GM21423 (cell line): ENCODE measurements at regions not wholly inside any gene's neighbourhood (a gene's known extent, or its start where the extent isn't known, plus 50 kb on each side); places are given as distances from the start of the nearest gene placed in this dataset.

ENCODE experiments used
- ATAC-seq: cut with Tn5 transposase; IDR thresholded peaks from one replicate; pipeline ENCODE4 v1.9.1; 2021; ENCODE audit warnings: mild to moderate bottlenecking, moderate library complexity; ENCODE audit not compliant: unreplicated experiment

DNA sequence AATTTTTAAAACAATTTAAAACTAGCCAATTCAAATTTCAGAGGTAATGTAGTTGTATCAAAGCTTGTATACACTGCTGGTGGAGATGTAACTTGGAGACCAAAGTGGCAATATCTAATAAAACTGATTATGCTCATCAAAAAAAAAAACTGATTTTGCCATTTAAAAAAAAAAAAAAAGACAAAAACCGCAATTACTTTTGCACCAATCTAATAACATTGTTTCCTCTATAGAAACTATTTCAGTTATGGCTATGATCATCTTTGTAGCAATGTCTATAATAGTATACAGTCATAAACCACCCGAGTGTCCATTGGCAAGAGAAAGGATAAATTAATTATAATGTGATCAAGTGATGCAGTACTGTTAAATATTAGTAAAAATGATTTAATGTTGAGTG is 149.3 kb upstream of the SEMA6D start:
- no peak for ATAC-seq

DNA sequence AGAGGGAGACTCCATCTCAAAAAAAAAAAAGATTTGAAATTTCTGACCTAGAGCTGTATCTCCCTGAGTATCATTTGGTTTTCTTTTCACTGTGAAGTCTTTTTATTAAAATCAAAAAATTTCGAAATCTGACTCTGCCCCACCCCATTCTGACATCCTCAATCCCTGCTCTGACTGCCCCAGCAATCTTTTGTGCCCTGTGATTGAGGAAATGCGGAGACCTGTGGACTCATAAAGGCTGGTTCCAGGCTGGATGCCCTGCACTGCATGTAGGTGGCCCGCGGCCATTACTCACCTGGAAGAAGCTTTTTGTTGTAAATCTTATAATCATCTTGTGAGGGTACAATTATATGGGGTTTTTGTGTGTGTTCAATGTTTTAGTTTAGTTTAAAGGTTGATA is 147.3 kb upstream of the SEMA6D start:
- no peak for ATAC-seq

DNA sequence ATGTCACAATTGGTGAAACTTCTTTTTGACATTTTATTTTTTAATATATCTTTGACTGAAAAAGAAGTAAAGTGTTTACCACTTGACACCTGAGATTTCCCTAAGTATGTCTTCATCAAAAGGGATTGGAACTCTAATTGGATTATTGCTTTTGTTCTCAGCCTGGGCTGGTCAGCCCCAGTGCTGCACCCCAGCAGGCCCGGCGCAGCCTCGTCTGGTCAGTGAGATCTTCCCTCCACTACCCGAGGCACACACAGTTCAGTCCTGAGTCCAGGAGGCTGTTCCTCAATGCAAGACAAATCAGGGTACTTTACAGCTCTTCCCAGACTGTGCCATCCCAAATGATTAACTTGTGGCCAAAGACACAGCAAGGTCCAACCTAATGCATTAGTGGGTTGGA is 146.9 kb upstream of the SEMA6D start:
- ATAC-seq = no peak

DNA sequence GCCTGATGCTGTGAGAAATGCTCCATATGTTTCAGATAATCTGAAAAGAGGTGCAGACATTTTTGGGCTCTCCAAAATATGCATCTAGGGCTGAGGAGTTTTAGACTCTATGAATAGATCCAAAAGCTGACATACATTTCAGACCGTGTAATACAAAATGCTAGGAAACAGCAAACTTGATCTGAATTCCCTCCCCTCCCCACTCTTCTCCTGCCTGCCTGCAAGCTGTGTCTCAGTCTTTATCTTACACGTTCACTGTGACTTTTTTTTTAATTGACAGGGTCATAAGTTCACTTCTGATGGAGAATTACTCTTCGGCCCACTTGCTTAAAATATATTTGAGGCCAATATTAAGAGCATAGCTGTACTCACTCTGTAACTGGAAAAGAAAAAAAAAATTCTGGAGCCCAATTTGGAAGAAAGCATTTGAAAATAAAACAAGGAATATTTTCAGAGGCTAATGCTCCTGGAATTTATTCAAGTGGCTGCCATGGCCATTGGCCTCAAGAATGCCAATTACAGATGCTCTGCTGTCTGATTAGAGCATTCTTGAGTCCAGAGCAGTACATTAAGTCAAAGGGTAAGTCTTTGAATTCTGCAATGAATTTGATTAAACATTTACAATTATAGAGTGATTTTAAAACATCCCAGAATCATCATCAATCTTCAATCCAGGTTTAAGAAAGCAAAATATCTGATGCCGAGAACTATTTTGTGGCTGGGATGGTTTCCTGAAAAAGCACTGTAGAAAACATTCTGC is 146.2 kb upstream of the SEMA6D start:
- no peak for ATAC-seq

DNA sequence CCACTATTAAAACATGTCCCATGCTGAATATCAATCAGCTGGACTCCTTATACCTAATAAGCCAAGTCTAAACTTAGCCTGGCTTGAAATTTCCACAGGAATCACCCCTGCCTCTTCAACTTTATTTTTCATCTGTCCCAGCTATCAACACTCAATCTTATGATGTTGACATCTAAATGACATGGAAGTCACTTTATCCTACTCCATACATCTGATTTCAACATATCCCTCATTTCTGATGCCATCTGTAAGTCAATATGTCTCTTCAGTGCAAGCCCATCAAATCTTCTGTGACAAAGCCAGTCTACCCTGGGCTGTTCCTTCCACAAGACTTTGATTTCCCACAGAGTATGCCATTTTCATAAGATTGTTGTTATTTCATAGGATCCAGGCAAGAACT is 143.6 kb upstream of the SEMA6D start:
- ATAC-seq = no peak

DNA sequence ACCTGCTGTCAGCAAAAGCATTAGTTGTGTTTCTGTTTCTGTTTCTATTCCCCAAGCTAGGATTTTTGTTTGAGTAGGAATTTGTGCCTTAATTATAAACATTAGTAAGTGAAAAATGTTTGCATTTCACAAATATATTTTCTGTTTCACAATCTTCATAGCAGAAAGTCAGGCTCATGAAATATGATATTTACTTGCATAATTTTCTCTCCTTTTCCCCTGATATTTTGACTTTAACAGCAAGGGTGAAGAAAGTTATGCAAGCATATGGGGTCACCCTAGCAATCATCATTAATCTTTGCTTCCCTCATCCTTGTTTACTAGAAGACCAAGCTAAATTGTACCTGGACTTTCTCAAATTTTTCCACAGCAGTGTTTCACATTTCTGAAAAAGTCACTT is 140.3 kb upstream of the SEMA6D start:
- ATAC-seq = no peak

DNA sequence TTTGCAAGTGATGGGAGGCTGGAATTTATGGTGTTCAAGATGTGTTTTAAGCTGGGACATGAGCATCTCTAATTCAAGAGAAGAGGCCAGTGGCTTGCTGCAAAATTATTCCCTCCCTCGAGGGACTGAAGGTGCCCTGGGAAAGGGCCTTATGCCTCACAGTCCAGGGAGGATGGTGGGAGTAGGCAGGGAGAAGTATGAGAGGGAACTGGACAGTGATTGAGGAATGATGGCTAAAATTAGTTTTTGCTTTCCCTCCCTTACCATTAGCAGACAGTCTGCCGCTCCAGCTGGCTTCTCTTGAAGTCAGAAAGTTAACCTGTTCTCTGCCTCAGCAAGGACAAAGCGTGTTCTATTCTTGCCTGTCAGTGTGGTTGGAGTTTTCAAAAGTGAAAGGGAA is 139.8 kb upstream of the SEMA6D start:
- no peak for ATAC-seq

DNA sequence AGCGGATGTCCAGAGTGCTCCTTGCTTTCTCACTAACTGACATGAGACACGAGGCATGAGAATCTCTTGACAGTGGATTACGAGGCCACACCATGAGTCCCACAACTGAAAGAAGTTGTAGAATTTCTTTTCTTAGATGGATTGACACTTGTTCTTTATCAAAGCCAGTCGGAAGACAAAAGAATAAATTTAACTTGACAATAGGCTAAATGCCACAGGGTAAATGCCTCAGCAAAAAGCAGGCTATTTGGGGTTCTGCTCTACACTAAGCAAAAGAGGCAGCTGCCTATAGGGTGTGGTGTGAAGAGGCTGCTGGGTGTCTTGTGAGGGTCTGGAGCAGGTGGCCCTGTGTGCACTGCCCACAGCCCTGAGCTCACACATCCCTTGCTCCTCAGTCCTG is 135.1 kb upstream of the SEMA6D start:
- no peak for ATAC-seq

DNA sequence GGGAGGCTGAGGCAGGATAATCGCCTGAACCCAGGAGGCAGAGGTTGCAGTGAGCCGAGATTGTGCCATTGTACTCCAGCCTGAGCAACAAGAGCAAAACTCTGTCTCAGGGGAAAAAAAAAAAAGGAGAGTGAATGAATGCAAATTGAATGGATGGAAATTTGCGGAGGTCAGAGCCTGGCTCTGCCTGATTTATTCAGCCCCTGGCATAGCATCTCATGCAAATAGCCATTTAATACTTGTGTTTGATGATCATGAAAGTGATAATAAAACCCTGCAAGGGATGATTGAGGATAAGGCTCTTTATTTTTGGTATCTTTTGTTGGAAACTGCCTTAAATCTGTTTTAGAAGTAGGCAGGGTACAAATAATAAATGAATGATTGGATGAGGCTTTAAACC is 133.0 kb upstream of the SEMA6D start:
- no peak for ATAC-seq

DNA sequence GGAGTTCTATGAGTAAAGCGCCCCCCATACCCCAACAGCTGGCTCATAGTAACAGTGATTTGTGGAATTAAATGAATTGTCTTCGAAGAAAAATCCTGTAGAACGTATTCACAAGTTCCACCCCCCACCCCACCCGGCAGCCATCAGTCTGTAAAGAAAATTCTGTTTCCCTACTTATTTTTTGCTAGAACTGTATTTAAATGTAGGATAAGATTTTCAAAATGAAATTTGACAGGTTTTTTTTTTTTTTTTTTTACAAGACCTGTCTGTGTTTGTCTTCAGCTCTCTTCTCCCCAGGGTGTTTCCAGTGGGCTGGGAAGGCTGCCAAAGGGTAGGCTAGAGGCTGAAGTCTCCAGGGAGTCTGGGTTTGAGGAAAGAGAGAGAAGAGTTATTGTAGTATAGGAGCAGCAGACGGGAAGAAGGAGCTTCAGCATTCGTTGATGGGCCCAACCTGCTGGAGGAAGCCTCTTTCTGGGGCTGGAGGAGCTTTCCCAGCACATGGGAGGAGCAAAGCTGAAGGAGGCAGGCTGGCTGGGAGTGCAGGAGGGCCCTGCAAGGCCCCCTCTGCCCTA is 130.6 kb upstream of the SEMA6D start:
- no peak for ATAC-seq

DNA sequence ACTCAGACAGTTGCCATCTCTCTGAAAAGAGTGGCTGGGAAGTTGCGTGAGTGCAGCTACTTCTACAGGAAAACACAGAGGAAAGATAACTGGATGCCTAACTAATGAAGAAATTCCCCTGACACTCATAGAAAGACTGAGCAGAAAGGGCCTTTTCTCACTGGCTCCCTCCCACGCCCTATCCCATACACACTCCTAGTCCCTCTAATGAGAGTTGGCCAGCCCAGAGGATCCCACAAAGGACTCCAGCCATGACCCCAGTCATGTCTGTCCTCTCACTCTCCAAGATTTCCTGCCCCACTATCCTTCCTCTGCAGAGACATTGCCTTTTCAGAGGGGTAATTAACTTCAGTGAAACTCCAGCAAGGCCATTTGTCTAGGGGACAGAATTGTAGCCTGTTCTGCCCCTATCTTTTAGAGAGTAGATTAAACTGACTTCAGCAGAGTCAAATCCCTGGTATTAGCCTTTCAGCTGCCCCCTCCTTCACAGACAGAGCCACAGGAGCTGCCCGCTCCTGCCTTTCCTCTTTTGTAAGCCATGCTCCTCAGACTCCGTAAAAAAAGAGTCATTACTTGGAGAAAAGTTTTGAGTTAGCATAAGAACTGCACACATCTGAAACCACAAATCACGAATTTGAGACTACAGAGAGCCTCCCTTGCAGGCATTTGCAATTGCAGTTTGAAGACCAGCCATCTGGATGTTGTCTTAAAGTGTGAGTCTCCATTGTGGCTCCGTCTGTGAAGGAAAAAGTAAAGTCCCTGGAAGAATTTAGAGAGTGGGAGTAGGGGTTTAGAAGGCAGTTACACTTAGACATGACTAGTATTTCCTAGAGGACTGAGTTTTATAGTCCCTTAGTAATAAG is 129.1 kb upstream of the SEMA6D start:
- ATAC-seq = no peak

DNA sequence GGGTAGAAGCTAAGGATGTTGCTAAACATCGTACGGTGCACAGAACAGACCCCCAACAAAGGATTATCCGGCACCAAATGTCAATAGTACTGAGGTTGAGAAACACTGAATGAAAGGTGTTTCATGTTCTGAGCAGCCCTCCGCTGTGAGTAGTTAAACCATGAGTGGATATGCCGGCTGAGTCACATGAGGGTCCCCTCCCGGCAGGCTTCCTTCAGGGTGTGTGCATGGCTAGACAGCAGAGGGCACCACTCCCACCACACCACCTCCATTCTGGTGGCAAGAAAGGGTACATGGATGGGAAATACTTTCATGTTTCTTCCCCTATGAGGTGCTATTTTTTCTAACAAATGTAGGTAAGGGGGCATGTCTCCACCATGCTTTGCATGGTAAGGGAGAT is 128.3 kb upstream of the SEMA6D start:
- ATAC-seq = no peak

DNA sequence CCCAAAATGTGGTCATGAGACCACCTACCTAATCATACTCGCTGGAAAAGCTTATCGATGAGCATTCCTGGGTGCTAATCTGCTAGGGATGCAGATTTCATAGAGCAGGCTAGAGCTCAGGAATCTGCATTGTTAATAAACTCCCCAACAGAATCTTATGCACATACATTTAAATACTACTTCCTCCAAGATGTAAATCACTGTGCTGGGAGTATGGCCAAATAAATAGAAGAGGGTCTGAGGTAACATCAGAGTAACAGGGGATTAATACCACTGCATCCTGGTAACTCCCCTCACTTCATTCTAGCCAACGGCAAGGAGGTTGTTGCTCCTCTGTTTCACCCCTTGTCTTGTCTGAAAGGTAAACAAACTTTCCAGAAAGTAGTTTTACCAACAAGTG is 118.3 kb upstream of the SEMA6D start:
- no peak for ATAC-seq

DNA sequence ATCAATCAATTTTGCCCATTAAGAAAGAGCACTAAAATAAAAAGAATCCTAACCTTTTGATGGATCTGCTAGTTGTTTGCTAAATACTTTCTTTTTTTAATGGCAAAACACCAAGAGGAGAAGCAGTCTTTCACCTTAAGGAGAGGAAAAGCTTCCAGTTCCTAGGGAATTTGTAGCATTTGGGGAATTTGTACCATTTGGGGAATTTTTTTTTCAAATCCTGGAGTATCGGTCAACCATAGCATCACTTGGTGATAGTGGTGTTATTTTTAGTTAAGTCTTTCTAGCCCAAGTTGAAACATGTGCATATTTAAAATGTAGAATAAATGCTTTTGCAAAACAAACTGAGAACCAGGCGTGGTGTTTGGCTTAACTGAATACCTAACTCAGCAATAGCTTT is 117.5 kb upstream of the SEMA6D start:
- ATAC-seq = no peak

DNA sequence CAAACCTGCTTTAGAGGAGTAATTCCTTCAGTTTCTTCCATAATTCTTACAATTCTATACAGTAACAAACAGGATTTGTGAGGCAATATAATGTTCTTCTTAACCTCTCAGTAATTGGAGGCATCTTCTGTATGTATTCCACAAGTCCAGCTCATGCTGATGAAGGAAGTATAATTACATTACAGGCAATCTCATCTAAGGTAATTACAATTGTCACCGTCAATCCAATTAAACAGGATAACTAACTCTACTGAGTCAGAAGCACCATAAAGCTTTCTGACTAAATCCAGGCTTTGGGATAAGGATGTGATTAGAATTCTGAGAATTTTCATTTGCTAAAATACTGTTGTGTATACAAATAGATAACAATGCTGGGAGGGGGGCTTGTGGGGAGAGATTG is 115.2 kb upstream of the SEMA6D start:
- ATAC-seq = no peak

DNA sequence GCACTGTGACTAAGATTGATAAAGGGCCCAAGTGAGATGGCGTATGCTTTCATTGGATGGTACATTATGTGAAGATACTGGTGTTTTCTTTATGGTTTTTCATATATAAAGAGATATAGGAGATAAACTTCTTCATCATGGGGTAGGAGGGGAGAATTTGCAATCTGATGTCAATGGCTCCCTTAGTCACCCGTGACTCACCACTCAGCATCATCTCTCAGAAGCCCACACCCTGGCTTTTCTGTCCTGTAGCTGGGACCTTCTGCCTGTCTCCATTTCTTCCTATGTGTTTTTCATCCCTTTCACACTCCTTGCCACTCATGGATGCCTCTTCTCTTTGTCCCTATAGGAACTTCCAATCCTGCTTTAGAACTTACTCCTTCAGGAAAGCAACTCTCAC is 114.3 kb upstream of the SEMA6D start:
- ATAC-seq = no peak

DNA sequence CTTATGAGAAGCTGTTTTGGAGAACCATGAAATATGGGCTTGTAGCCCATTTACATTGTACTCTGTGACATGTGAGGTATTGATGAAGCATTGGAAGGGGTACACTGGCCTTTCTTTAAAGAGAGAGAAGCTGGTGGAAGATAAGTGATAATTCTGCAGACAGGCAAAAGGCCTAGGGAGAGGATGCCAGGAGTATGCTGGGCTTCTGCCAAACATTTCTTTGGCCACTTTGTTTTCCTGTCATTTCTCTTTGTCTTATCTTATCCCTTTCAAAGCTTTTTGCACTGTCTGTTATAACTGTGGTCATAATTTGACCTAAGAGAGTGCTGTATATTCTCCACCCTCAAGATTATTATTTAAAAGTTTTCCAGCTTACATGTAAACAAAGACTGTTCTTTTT is 109.6 kb upstream of the SEMA6D start:
- ATAC-seq = no peak

DNA sequence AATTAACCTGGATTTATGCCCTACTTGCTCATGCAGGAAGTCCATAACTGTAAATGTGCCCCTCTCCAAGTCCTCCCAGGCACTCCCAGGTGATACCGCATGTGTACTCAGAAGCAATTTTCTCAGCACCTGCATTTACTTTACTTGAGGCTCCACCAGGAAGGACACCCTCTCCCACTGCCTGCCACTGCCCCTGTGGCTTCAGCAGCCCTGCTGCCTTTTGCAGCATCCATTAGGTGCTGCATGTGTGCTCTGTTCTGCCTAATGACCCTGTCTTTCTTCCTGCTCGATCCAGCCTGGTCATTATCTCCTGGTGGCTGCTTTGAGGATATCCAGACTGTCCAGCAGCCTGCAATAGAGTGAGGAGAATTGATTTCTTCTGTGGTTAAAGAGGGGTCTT is 107.6 kb upstream of the SEMA6D start:
- ATAC-seq = no peak

DNA sequence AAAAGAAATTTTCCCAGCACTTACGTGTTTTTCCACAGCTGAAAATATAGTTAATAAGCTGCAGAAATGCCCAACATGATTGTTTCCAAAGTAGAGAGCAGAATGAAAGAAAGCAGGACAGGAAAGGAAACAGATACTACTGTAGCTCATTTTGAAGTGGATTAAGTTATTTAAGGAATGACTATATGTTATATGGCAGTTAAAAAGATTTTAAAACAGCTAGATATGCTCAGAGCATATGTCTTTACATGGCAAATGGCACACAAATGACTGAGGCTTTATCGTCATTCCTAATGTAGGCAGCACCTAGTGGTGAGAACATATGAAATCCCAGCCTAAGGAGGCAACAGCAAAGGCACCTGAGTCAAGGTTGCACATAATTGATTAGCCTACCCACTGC is 106.6 kb upstream of the SEMA6D start:
- no peak for ATAC-seq

DNA sequence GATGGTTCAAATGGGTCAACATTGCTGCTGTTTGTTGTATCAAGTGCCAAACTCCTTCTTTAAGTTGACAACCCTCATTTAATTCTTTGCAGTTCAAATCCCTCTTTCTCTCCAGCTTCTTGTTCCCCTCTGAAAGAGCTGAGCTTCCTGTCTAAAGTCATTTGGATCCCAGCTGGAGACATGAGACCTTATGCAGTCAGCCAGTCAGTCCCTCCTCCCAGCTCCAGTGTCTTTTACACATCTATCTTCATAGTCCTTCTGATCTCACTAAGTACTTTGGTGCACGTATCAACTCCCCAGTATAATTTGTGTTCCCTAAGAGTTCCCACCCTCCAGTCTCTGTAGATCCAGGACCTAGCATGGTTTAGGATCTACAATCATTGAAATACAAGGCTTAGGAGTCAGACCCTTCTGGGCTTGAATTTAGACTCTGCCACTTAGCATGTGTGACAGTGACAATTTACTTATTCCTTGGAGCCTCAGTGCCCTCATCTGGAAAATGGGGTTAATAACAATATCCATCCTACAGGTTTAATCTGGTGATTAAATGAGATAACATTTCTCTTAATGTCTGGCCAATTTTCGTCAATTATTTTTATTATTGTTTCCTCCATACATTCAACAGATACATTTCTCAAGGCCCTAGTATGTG is 102.8 kb upstream of the SEMA6D start:
- ATAC-seq = no peak

DNA sequence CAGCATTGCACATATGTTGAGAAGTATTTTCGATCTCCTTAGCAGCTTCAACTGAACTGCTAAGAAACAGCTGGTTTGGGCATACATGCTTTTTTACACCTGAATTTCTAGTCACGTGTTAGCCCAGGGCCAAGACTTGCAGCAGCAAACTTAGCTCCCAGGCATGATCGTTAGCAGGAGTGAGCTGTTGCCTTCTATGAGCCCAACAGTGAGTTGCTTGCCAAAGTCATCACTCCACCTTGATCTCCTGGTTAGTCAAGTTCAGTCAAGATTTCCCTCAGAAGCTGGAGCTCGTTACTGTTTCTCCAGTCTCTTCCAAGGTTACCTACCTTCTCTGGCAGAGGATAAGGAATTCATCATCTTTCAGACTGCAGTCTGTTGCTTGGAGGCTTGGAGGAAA is 100.4 kb upstream of the SEMA6D start:
- ATAC-seq = no peak

DNA sequence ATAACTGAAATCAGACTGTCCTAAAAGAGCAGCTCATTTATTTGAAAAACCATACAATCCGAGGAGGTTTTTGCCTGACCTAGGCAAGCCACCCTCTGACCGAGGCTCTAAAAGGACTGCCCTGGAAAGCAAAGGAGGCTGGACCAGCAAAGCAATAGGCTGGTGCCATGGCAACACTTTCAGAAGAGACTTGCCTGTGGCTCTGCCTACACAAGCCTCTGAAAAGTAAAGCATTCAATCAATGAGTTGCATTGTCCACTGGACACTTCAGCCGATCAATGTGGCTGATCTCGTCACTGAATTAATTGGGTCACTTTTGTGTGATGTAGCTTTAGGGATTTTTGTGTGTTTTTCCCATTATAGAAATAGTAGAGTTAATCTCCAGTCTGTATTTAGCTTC is 99.1 kb upstream of the SEMA6D start:
- ATAC-seq = no peak
